Effector memory CD8-positive, alpha-beta T cell (primary cell): ENCODE measurements at regions not wholly inside any gene's neighbourhood (a gene's known extent, or its start where the extent isn't known, plus 50 kb on each side); places are given as distances from the start of the nearest gene placed in this dataset.

Experiments
- ATAC-seq: fragments of 150-1000 bp; cut with Tn5 transposase; replicated peaks from 2 replicates; pipeline ENCODE4 v1.10.0; 2021; ENCODE audit warnings: mild to moderate bottlenecking, moderate library complexity
- DNase-seq, 3 experiments: peaks; one replicate each; pipeline ENCODE4 v3.0.0; 2021
- H3K27ac Mint-ChIP-seq, 2 donors: one replicate each; pipeline ENCODE4 v1.8.0; 2022; ENCODE audit warnings: mild to moderate bottlenecking in 2 of 2, mixed read lengths in 2 of 2, moderate library complexity in 2 of 2
- H3K27me3 Mint-ChIP-seq, 2 donors: one replicate each; pipeline ENCODE4 v1.8.0; 2022; ENCODE audit warnings: mixed read lengths in 2 of 2
- H3K36me3 Mint-ChIP-seq: one replicate; pipeline ENCODE4 v1.8.0; 2022; ENCODE audit warnings: mild to moderate bottlenecking, moderate library complexity, mixed read lengths; ENCODE audit not compliant: insufficient read depth
- H3K4me1 Mint-ChIP-seq, 2 donors: one replicate each; pipeline ENCODE4 v1.8.0; 2022; ENCODE audit warnings: low read depth in 2 of 2, mixed read lengths in 2 of 2
- H3K4me3 Mint-ChIP-seq, 2 donors: one replicate each; pipeline ENCODE4 v1.8.0; 2022; ENCODE audit warnings: mild to moderate bottlenecking in 2 of 2, mixed read lengths in 2 of 2, moderate library complexity in 2 of 2
- H3K9me3 Mint-ChIP-seq, 2 donors: one replicate each; pipeline ENCODE4 v1.8.0; 2022; ENCODE audit warnings: mixed read lengths in 2 of 2

DNA sequence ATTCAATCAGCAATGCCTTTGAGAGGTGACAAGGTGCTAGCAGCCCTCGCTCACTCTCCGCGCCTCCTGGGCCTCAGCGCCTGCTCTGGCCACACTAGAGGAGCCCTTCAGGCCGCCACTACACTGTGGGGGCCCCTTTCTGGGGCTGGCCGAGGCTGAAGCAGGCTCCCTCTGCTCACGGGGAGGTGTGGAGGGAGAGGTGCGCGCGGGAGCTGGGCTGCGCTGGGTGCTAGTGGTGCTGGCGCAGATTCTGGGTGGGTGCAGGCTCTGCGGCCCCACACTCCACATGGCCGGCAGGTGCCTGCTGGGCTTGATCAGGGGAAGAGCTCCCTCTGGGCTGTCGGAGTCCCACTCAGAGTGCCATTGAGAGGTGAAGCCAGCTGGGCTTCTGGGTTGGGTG lies 351.0 kb downstream of the GASK1B start:
- no peak for ATAC-seq
- H3K4me3 Mint-ChIP-seq = no peak overlapping the region
- H3K27me3 Mint-ChIP-seq = no peaks in the 10 kb centered on the region
- H3K9me3 Mint-ChIP-seq = peaks cover 6 to 13% of the 10 kb centered on the region in 2 donors
- no peak overlapping the region for H3K27ac Mint-ChIP-seq
- H3K4me1 Mint-ChIP-seq = no peaks in the 10 kb centered on the region
- DNase-seq = no peak
- H3K36me3 Mint-ChIP-seq = peaks cover 2% of the 10 kb centered on the region

DNA sequence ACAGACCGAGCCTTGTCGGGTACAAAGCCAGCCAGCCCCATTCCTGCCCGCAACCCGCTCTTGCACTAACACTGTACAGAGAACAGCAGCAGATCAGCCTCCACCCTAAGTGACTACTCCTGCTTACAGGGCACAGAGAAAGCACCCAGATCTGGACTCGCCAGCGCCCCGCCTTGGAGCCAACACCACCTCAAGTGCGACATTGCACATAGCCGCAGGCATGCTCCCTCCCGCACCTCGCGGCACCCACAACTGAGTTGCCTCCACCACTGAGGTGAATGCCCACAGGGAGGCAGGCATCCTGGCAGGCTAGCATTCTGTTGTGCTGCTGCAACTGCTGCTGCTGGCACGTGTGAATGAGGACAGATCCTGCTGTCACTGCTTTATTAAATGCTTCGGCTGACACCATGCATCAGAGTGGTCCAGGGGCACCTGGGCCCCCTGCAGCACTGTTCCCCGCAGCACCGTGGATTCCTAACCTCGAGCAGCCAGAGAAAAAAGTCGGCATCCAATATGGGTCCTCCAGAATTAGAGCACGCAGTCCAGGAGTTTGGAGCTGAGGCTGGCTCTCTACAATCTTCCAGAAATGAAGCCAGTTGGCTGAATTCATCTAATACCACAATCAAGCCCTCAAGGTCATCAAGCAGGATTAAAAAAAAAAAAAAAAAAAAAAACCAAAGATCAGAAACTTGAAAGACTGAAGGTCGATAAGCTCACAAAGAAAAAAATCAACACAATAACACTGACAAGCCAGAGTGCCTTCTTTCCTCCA lies 352.9 kb downstream of the GASK1B start:
- peaks cover 2% of the 10 kb centered on the region for H3K36me3 Mint-ChIP-seq
- DNase-seq (no peak), ATAC-seq (no peak)
- no peaks in the 10 kb centered on the region for H3K27me3 Mint-ChIP-seq
- H3K9me3 Mint-ChIP-seq = peaks cover 3 to 13% of the 10 kb centered on the region in 2 donors
- no peaks in the 10 kb centered on the region for H3K4me1 Mint-ChIP-seq
- no peak overlapping the region for H3K27ac Mint-ChIP-seq
- no peak overlapping the region for H3K4me3 Mint-ChIP-seq

DNA sequence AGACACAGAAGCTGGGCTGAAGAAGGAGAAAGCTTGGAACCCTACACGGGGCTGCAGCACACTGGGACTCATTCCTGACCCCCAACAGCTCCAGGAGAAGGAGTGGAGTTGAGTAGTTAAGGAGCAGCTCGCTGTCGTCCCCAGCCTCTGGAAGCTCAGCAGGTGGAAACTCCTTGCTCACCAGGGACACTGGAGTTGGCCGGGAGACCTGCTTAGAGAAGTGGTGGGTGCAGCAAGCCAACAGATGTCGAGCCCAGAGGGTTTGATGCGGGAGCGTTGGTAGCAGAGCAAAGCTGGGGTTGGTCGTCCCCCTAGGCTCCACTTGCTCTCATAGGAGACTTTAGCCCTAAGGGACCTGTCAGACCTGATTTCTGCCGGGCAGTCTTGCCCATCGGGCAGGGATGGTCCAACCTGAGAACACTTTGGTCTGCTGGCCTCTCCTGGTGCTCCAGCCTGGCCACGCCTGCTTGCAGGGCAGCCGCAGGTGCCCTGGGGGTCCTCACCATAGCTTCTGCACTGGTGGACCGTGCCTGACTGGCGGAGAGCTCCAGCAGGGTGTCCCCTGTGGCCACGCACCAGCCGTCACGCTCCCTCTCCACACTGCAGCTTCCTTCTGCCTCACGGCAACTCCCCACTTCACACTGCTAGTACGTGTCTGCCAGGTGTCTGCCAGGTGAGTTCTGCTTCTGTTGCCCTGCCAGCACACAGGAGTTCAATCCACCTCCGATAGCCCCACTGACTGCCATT lies 353.7 kb downstream of the GASK1B start:
- H3K36me3 Mint-ChIP-seq = peaks cover 2% of the 10 kb centered on the region
- no peaks in the 10 kb centered on the region for H3K27me3 Mint-ChIP-seq
- no peak for ATAC-seq
- no peak overlapping the region for H3K27ac Mint-ChIP-seq
- no peak overlapping the region for H3K4me3 Mint-ChIP-seq
- no peaks in the 10 kb centered on the region for H3K4me1 Mint-ChIP-seq
- no peak for DNase-seq
- H3K9me3 Mint-ChIP-seq = peaks cover 0 to 13% of the 10 kb centered on the region in 2 donors

DNA sequence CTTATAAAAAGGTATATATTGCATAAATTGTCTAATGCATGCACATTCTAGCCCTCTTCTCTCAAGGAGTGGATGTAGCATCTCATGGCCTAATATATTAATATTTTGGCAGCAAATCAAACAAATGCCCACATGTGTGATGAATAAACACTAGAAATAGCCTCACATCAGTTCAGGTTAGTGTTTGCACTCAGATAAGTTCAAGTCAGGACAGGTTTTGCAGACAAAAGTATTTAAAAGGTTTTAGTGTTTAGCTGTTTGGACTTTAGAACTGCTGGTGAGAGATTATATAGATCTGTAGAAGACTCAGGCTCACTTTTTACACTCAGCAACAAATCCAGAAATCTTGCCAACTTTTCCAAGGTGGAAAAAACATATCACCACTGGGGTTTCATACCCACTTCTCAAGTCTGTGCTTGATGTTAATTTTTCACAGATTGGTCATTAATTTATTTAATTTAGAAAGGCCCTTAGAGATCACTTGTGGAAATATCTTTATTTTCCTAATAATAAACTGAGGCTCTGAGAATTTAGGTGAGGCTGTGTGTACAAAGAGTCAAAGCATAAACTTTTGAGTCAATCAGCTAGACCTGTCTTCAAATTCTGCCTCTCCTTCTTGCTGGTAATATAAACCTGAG lies 362.6 kb downstream of the GASK1B start:
- Mint-ChIP-seq H3K36me3 (no peaks in the 10 kb centered on the region), H3K27me3 (no peaks in the 10 kb centered on the region), H3K4me1 (no peaks in the 10 kb centered on the region), H3K4me3 (no peak overlapping the region), H3K27ac (no peak overlapping the region), H3K9me3 (peaks cover 2 to 11% of the 10 kb centered on the region in 2 donors)
- DNase-seq (no peak), ATAC-seq (no peak)

DNA sequence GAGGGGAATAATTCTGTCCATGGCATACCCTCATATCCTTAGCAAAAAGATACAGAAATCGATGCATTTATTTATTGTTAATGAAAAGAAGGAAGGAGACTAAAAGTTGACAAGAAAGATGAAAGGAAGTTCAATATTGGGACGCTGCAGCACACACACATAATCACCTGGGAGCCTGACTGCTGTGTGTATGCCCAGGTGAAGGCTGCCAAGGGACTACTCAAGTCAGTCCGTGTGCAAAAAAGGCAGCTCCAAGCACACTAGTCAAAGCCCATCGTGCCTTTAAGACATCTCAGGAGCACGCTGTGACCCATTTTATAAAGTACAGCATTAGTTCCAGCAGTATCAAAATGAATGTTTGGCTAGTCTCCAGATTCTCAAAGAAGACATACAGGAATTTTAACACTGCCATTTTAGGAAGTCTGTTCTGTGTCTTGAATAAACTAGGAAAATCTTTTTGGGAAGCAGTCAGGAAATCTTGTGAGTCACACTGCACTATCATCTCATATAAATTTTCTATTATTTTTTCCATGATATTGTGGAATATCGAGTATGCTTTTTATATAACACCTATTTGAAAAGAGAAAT lies 363.9 kb downstream of the GASK1B start:
- H3K27ac Mint-ChIP-seq = no peak overlapping the region
- H3K36me3 Mint-ChIP-seq = no peaks in the 10 kb centered on the region
- DNase-seq (no peak), ATAC-seq (no peak)
- H3K4me1 Mint-ChIP-seq = no peaks in the 10 kb centered on the region
- H3K27me3 Mint-ChIP-seq = no peaks in the 10 kb centered on the region
- no peak overlapping the region for H3K4me3 Mint-ChIP-seq
- peaks cover 5 to 11% of the 10 kb centered on the region in 2 donors for H3K9me3 Mint-ChIP-seq

DNA sequence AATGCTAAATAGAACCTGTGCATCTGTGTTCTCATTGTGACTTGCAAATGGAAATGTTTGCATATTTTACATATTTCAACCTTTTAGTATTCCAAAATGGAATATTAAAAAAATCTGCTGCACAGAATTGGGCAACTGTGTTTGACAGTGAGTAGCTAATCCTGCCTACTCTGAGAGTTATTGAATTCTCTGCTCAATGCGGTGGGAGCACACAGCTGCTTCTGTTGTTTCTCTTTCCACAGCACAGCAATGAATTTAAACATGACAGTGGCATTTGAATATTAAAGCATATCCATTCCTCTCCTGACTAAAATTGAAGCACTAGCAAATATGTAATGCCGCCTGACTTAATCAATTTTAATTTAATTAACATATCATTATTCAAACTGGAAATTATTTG lies 366.6 kb downstream of the GASK1B start:
- no peaks in the 10 kb centered on the region for H3K4me1 Mint-ChIP-seq
- no peaks in the 10 kb centered on the region for H3K27me3 Mint-ChIP-seq
- no peak for ATAC-seq
- H3K9me3 Mint-ChIP-seq = peaks cover 5 to 6% of the 10 kb centered on the region in 2 donors
- H3K36me3 Mint-ChIP-seq = no peaks in the 10 kb centered on the region
- DNase-seq = no peak
- H3K4me3 Mint-ChIP-seq = no peak overlapping the region
- H3K27ac Mint-ChIP-seq = no peak overlapping the region

DNA sequence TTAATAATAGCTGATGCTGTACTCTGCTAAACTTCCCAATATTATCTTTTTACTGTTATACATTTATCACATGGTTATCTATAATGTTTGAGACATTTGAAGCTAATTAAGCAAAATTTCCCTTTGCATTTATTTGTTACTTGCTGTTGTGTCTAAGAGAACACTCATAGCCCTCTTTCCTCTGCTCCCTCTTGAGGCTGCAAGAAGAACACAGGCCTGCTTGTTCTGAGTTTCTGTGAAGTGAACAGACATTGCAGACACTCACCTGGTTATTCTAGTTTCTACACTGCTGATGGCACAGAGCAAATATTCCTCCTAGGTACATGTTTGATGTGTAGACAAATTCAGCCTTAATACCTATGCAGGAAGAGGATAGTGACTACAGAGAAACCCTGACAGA lies 367.8 kb downstream of the GASK1B start:
- Mint-ChIP-seq H3K4me3 (no peak overlapping the region), H3K9me3 (peaks cover 5 to 9% of the 10 kb centered on the region in 2 donors), H3K36me3 (no peaks in the 10 kb centered on the region), H3K27ac (no peak overlapping the region), H3K4me1 (no peaks in the 10 kb centered on the region), H3K27me3 (no peaks in the 10 kb centered on the region)
- no peak for ATAC-seq
- DNase-seq = no peak

DNA sequence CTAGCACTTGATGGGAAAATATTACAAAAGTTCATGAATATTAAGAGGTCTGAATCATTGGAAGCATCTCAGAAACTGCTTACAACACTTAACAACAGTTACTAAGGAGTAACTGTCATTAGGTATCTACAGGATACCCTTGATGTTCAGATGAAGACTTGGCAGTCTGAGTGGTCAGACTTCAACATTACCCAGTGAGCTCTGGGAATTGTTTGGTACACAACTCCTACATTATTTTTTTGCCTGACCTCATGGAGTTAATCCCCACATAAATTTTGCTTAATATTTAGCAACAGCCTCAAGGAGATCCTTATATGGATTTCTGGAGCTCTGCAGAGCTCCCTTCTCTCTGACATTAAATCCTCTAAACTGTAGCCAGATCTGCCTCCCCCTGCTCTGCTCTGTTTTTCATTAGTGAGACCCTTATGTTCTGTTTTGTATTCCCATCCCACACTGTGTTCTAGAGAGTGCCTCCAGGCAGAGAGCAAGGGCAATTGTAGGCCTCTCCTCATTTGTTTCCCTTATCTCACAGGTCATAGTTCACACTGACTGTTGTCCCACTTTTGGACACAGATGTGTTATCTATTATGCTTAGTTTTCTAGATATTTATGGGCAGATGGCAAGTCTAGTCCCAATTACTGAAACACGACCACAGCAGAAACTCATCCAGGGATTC lies 368.8 kb downstream of the GASK1B start:
- DNase-seq = no peak
- H3K27ac Mint-ChIP-seq = no peak overlapping the region
- H3K27me3 Mint-ChIP-seq = no peaks in the 10 kb centered on the region
- no peak for ATAC-seq
- no peak overlapping the region for H3K4me3 Mint-ChIP-seq
- H3K9me3 Mint-ChIP-seq = peaks cover 5 to 9% of the 10 kb centered on the region in 2 donors
- H3K4me1 Mint-ChIP-seq = no peaks in the 10 kb centered on the region
- no peaks in the 10 kb centered on the region for H3K36me3 Mint-ChIP-seq

DNA sequence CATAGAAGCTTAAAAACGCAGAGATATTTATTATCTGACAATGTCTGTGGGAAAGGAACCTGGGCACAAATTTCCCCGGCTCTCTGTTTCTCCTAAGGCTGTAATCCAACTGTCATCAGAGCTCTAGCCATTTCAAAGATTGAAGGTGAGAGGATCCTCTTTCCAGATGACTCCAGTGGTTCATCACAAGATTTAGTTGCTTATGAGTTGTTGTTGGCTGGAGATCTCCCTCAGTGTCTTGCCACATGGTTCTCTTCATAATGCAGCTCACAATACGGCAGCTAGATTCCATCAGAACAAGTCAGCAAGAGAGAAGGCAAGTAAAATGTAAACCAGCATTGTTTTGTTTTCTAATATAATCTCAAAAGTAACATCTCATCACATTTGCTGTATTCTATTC lies 369.4 kb downstream of the GASK1B start:
- Mint-ChIP-seq H3K27me3 (no peaks in the 10 kb centered on the region), H3K36me3 (no peaks in the 10 kb centered on the region), H3K4me1 (no peaks in the 10 kb centered on the region), H3K4me3 (no peak overlapping the region), H3K27ac (no peak overlapping the region), H3K9me3 (peaks cover 5 to 9% of the 10 kb centered on the region in 2 donors)
- DNase-seq (no peak), ATAC-seq (no peak)

DNA sequence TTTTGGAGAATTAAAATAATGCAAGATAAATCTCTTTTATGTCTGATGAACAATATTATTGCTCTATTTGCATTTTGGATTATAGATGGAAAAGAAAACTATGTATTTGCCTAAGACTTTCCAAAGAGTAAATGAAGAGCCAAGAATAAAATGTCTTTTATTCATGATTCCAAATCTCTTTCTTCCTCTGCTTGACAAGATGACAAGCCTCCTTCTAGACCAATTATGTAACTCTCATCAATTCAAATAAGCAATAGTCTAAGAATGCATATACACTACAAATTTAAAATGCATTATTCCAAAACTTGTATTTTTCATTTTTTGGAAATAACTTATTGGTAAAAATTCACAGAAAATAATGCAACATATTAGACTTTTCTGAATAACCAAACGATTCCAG lies 377.3 kb downstream of the GASK1B start:
- no peaks in the 10 kb centered on the region for H3K4me1 Mint-ChIP-seq
- no peak for DNase-seq

DNA sequence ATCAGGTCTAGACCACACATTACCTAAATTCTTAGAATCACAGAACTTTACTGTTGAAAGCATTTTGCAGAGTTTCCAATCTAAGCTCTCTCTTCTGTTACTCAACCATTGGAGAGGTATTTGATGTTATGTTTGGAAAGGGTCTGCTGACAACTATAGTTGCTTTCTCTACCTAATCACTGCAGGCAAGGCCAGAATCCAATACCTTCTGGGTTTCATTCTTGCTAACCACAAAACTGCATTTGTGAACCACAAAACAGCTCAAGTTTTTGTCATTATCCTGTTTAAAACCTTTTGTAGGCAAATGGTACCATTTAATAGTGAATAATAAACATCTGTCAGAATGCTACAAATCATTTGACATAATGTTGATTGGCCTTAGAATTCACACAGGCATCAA lies 380.1 kb downstream of the GASK1B start:
- no peaks in the 10 kb centered on the region for H3K4me1 Mint-ChIP-seq
- no peak for DNase-seq
- no peaks in the 10 kb centered on the region for H3K27me3 Mint-ChIP-seq
- no peaks in the 10 kb centered on the region for H3K36me3 Mint-ChIP-seq
- H3K4me3 Mint-ChIP-seq = no peak overlapping the region
- no peak for ATAC-seq
- peaks cover under 1 to 2% of the 10 kb centered on the region in 2 donors for H3K9me3 Mint-ChIP-seq
- H3K27ac Mint-ChIP-seq = no peak overlapping the region

More for the DNA sequence above, 377.3 kb downstream of the GASK1B start:
- no peak for ATAC-seq
- no peak overlapping the region for H3K4me3 Mint-ChIP-seq
- H3K9me3 Mint-ChIP-seq = no peaks in the 10 kb centered on the region
- H3K27ac Mint-ChIP-seq = no peak overlapping the region
- H3K36me3 Mint-ChIP-seq = no peaks in the 10 kb centered on the region
- no peaks in the 10 kb centered on the region for H3K27me3 Mint-ChIP-seq

DNA sequence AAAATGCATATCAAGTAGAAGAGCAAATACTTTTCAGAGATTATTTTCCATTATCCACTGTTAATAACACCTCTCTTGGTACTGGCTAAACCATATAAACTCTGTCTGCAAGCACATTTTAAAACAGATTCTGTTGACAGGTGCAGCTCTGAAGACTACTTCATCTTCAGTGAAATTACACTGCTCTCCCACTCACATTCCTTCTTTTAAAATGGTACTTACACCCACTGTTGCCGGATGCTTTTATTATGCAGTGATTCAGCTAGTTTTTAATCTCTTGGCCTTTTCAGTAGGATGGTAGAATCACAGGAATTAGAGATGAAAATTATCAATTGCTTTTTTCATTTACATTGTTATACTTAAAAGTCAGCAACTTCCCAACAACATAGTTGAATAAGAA lies 381.6 kb downstream of the GASK1B start:
- no peak for ATAC-seq
- no peak overlapping the region for H3K27ac Mint-ChIP-seq

DNA sequence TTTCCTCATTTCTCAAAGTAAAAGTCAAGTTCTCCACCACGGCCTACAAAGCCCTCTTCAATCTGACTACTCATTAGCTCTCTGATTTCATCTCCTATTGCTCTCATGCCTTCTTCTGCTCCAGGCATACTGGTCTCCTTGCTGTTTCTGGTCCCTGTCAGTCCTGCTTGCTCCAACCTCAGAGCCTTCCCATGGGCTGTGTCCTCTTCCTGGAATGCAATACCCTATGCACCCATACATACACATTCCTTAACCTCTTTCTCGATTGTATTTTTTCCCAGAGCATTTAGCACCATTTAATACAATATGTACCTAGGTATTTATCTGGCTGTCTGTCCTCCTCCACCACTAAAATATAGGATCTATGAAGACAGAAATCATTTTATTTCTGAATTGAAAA lies 385.2 kb downstream of the GASK1B start:
- no peaks in the 10 kb centered on the region for H3K4me1 Mint-ChIP-seq
- no peak for DNase-seq
- peaks cover 4 to 7% of the 10 kb centered on the region in 2 donors for H3K9me3 Mint-ChIP-seq
- ATAC-seq = no peak
- no peak overlapping the region for H3K4me3 Mint-ChIP-seq
- no peaks in the 10 kb centered on the region for H3K36me3 Mint-ChIP-seq
- H3K27ac Mint-ChIP-seq = no peak overlapping the region
- H3K27me3 Mint-ChIP-seq = no peaks in the 10 kb centered on the region

More for the DNA sequence above, 381.6 kb downstream of the GASK1B start:
- Mint-ChIP-seq H3K27me3 (no peaks in the 10 kb centered on the region), H3K4me1 (no peaks in the 10 kb centered on the region), H3K36me3 (no peaks in the 10 kb centered on the region), H3K9me3 (peaks cover 4 to 7% of the 10 kb centered on the region in 2 donors), H3K4me3 (no peak overlapping the region)
- no peak for DNase-seq
